ENCODE measurements at regions not wholly inside any gene's neighbourhood (a gene's known extent, or its start where the extent isn't known, plus 50 kb on each side); places are given as distances from the start of the nearest gene placed in this dataset.

DNA sequence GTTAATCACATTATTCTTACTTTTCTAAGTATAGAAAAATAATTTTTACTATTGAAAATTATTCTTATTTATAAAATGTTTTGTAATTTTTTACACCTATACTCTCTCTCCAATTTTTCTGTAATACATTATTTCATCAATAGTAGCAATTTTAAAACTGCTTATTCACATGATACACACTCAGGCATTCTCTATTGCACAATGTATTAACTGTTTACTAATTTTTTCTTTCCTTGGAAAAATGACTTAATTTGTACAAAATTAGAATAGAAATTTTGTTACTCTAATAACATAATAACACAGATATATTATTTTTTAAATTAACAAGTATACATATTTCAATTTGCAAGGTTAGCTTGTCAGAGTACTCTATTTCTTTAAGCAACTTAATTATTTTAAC lies 92.9 kb upstream of the PRKG1 start:
- dilution Hi-C loops (cut with MboI; ENCODE audit: extremely low pct_ligation_motif_present, low sequenced_read_pairs) (no loop called here), intact Hi-C loops (cut with micrococcal nuclease) (no loop called here)
- Histone ChIP-seq H3K9ac (replicated peaks; ENCODE audit: extremely low read depth, insufficient read depth, low read length) (no peak overlapping the region), H3K36me3 (ENCODE audit: control insufficient read depth in 2 of 2, extremely low read depth in 1 of 2, insufficient read depth in 2 of 2, low read length in 2 of 2) (no peaks in the 10 kb centered on the region), H3K79me2 (ENCODE audit: control insufficient read depth, insufficient read depth, low read length) (no peaks in the 10 kb centered on the region), H3K27ac (ENCODE audit: insufficient read depth, low read depth, low read length) (no peak overlapping the region), H3K27me3 (ENCODE audit: control insufficient read depth in 2 of 2, insufficient read depth in 2 of 2, low read length in 2 of 2) (peaks cover 5% of the 10 kb centered on the region in 2 experiments), H4K20me1 (replicated peaks; ENCODE audit: control insufficient read depth, extremely low read depth, insufficient read depth, low read length) (no peaks in the 10 kb centered on the region), H3K9me1 (replicated peaks; ENCODE audit: control insufficient read depth, extremely low read depth, insufficient read depth, low read length) (no peaks in the 10 kb centered on the region), H3K9me3 (replicated peaks; ENCODE audit: control insufficient read depth, insufficient read depth, low read length) (no peaks in the 10 kb centered on the region), H3K4me1 (ENCODE audit: control insufficient read depth, extremely low read depth, insufficient read depth, low read length) (no peaks in the 10 kb centered on the region), H3K4me3 (replicated peaks in 1 of 3; ENCODE audit: insufficient read depth in 1 of 3, low read depth in 1 of 3, low read length in 3 of 3) (no peak overlapping the region), H2AFZ (ENCODE audit: low read depth, low read length) (no peak overlapping the region), H3K4me2 (ENCODE audit: insufficient read depth, low read length) (no peak overlapping the region)
- ChIA-PET POLR2A (no interaction called here), CTCF (no interaction called here)
- DNase-seq (ENCODE audit: low read depth, low spot score) (no peak), FAIRE-seq (no peak)
- TF ChIP-seq, protein P1, sequence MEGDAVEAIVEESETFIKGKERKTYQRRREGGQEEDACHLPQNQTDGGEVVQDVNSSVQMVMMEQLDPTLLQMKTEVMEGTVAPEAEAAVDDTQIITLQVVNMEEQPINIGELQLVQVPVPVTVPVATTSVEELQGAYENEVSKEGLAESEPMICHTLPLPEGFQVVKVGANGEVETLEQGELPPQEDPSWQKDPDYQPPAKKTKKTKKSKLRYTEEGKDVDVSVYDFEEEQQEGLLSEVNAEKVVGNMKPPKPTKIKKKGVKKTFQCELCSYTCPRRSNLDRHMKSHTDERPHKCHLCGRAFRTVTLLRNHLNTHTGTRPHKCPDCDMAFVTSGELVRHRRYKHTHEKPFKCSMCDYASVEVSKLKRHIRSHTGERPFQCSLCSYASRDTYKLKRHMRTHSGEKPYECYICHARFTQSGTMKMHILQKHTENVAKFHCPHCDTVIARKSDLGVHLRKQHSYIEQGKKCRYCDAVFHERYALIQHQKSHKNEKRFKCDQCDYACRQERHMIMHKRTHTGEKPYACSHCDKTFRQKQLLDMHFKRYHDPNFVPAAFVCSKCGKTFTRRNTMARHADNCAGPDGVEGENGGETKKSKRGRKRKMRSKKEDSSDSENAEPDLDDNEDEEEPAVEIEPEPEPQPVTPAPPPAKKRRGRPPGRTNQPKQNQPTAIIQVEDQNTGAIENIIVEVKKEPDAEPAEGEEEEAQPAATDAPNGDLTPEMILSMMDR (IDR thresholded peaks at IDR 0.05; ENCODE audit: extremely low read depth in 1 of 2, insufficient read depth in 1 of 2, low read depth in 1 of 2, low read length in 2 of 2): no peak
- TF ChIP-seq, protein P2, sequence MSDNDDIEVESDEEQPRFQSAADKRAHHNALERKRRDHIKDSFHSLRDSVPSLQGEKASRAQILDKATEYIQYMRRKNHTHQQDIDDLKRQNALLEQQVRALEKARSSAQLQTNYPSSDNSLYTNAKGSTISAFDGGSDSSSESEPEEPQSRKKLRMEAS (IDR thresholded peaks at IDR 0.05; ENCODE audit: insufficient read depth, insufficient read length): no peak
- BruUV-seq (replicated peaks): no TSS peak

DNA sequence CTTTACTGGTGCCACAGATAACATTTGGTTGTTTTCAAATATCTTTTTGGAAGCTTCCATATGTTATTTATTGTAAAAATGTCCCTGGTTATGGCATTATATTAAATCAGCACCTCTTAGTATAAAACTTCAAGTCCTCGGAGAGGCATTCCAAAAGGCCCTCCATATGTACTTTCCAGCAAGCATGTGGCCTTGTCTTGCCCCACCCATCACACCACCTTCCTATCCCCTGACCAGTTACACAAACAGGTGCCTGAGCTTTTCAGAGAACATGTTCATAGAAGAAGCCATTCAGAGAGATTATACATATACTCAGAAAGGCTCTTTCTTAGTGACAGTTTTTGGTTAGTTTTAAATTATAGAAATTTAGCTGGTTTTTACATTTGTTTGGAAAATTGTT lies 92.4 kb upstream of the PRKG1 start:
- no peaks in the 10 kb centered on the region for H3K36me3 ChIP-seq (ENCODE audit: control insufficient read depth in 2 of 2, extremely low read depth in 1 of 2, insufficient read depth in 2 of 2, low read length in 2 of 2)
- dilution Hi-C loops (cut with MboI; ENCODE audit: extremely low pct_ligation_motif_present, low sequenced_read_pairs): no loop called here
- no peak overlapping the region for H2AFZ ChIP-seq (ENCODE audit: low read depth, low read length)
- TF ChIP-seq MYC (IDR thresholded peaks at IDR 0.05; ENCODE audit: low read depth, low read length) (no peak), POLR2AphosphoS5 (IDR thresholded peaks at IDR 0.05; ENCODE audit: insufficient read depth, low read depth, low read length) (no peak), EZH2 (IDR thresholded peaks at IDR 0.05; ENCODE audit: borderline replicate concordance, low read depth, low read length, severe bottlenecking) (no peak), POLR2A (IDR thresholded peaks at IDR 0.05; ENCODE audit: low read depth, low read length) (no peak), JUN (IDR thresholded peaks at IDR 0.05; ENCODE audit: borderline replicate concordance, insufficient read depth, insufficient read length, low read depth) (no peak), FOS (IDR thresholded peaks at IDR 0.05; ENCODE audit: borderline replicate concordance, insufficient read depth, low read length) (no peak), GATA2 (IDR thresholded peaks at IDR 0.05; ENCODE audit: insufficient read depth, insufficient read length, low read depth, low read length) (no peak)
- TF ChIP-seq, protein P2 (IDR thresholded peaks at IDR 0.05; ENCODE audit: insufficient read depth, insufficient read length): no peak
- TF ChIP-seq, protein P1 (IDR thresholded peaks at IDR 0.05; ENCODE audit: extremely low read depth in 1 of 2, insufficient read depth in 1 of 2, low read depth in 1 of 2, low read length in 2 of 2): no peak
- ChIA-PET CTCF (interaction anchor here (0.7 kb wide), 1 partner anchor 193 kb away, joined by 4 read pairs; no protein-coding TSS in a partner anchor), POLR2A (no interaction called here)
- intact Hi-C loops (cut with micrococcal nuclease): no loop called here
- no peak for FAIRE-seq
- H3K9me3 ChIP-seq (replicated peaks; ENCODE audit: control insufficient read depth, insufficient read depth, low read length): no peaks in the 10 kb centered on the region
- H3K9me1 ChIP-seq (replicated peaks; ENCODE audit: control insufficient read depth, extremely low read depth, insufficient read depth, low read length): no peaks in the 10 kb centered on the region
- no peaks in the 10 kb centered on the region for H3K79me2 ChIP-seq (ENCODE audit: control insufficient read depth, insufficient read depth, low read length)
- H3K4me1 ChIP-seq (ENCODE audit: control insufficient read depth, extremely low read depth, insufficient read depth, low read length): no peaks in the 10 kb centered on the region
- H3K4me2 ChIP-seq (ENCODE audit: insufficient read depth, low read length): no peak overlapping the region
- H3K27me3 ChIP-seq (ENCODE audit: control insufficient read depth in 2 of 2, insufficient read depth in 2 of 2, low read length in 2 of 2): peaks cover 5% of the 10 kb centered on the region in 2 experiments
- H3K27ac ChIP-seq (ENCODE audit: insufficient read depth, low read depth, low read length): no peak overlapping the region
- DNase-seq (ENCODE audit: low read depth, low spot score): no peak
- H4K20me1 ChIP-seq (replicated peaks; ENCODE audit: control insufficient read depth, extremely low read depth, insufficient read depth, low read length): no peaks in the 10 kb centered on the region
- H3K9ac ChIP-seq (replicated peaks; ENCODE audit: extremely low read depth, insufficient read depth, low read length): no peak overlapping the region
- no TSS peak for BruUV-seq (replicated peaks)
- no peak overlapping the region for H3K4me3 ChIP-seq (replicated peaks in 1 of 3; ENCODE audit: insufficient read depth in 1 of 3, low read depth in 1 of 3, low read length in 3 of 3)

Measured in endothelial cell of umbilical vein (primary cell).